NCI-H1105 treated with DMSO at 0.1 percent for 48 hours (cell line): ENCODE measurements at regions not wholly inside any gene's neighbourhood (a gene's known extent, or its start where the extent isn't known, plus 50 kb on each side); places are given as distances from the start of the nearest gene placed in this dataset.

ENCODE experiments used
- DNase-seq: peaks from one replicate; lab custom pipeline; 2025; lab: John Stamatoyannopoulos, UW

DNA sequence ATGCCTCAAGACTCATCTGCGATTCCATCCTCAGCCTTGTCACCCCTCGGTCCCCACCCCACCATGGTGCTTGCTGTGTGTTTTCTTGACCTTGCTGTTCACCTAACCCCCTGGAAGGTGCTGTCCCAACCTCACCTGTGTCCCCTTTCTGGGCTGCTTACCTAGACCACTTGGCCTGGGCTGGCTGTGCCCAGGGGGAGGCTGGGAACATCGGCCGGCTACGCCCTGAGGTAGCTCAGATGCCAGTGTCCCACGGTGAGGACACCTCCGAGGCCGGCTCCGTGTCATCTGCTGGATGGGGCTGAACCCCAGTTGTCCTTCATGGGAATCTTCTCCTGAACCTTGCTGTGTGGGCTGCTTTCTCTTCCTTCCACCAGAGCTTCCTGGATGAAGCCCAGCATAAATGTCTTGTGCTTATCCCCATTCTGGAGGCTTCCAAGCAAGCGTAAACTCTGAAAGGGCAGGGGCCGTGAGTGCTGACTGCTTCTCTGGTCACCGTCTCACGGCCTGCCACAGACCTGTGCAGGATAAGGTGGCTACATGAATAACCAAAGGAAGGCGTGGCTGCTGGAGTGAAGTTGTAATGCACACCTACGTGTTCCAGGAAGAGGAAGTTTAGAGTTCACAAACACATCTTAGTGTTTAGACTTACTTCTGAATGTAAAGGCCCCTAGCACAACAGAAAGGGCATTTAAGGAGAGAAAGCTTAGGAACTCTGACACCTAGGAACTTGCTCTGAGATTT is 724.3 kb downstream of the TBC1D22A start:
- no peak for DNase-seq

GRCh38 chr22:47484960-47485569 is 722.6 kb downstream of the TBC1D22A start:
- DNase-seq = peak; percentile 87

DNA sequence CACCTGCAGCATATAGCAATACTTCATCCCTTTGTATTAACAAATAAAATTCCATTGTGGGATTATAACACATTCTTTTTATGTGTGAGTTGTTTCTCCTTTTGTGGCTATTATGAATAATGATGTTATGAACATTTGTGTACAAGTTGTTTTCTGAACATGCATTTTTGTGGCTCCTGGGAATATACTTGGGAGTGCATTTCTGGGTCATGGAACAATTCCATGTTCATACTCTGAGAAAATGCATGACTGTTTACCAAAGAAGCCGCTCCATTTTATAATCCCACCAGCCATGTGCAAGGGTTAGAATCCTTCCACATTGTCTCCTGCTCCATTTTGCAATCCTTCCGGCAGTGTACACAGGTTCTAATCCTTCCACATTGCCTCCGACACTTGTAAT is 713.8 kb downstream of the TBC1D22A start:
- DNase-seq = no peak

DNA sequence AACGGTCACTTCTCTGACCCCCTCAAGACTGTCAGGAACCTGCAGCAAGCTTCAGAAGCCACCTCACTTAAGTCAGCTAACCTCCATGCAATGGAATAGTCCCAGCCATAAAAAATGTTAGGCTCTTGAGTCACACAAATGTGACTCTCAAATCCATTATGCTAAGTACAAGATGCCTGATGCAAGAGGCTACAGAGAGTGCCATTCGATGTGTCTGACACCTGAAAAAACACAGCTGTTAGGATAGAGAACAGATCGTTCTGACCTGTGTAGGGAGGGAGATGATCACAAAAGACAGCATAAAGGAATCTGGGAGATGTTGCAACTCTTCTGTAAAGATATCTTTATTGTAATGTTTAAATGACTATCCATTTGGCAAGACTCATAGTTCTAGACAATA is 712.4 kb downstream of the TBC1D22A start:
- DNase-seq = no peak

GRCh38 chr22:47474464-47474863 is 712.0 kb downstream of the TBC1D22A start:
- no peak for DNase-seq

DNA sequence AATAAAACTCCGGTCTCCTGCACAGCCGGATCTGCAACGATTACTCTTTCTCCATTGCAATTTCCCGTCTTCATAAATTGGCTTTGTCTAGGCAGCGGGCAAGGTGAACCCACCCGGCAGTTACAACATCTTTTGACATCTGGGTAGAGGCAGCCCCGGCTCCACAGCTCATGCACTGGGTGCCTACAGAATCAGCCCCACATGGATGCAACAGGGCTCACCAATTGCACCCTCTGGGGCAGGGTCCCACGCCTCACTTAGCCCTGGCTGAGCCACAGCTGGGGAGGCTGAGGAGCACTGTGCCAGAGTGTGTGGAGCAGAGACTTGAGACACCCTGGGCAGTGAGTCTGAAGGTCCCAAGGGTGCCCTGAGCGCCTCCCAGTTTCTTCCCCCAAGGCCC is 710.2 kb downstream of the TBC1D22A start:
- DNase-seq = no peak

DNA sequence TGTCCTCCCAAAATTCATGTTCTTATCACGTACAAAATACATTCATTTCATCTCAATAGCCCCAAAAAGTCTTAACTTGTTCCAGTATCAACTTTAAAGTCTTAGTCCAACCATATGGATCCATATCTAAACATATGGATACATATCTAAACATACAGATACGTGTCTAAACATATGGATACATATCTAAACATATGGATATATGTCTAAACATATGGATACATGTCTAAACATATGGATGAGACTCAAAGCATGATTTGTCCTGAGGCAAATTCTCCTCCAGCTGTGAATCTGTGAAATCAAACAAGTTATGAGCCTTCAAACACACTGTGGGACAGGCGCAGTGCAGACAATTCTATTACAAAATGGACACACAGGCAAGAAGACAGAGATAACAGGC is 709.0 kb downstream of the TBC1D22A start:
- DNase-seq = no peak

DNA sequence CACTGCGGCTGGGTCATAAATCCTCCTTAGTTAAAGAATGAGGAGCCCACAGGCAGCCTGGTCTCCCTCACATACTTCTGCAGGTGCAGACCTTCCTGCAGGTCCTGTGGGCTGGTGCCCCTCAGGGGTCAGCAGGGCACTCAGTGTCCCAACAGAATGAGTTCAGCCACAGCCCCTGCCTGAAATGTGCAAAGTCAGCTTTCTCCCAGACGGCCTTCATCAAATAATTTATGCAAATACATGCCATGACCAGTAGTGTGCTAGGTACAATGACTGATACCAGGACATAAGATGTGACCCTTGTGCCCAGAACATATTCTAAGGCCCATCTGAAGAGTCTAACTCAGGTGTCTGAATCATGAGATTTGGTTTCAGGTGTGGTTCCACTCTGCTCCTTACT is 703.4 kb downstream of the TBC1D22A start:
- DNase-seq = no peak

- no peak for DNase-seq
These were observed 702.8 kb downstream of the TBC1D22A start for GRCh38 chr22:47465222-47465621.

- no peak for DNase-seq
These were observed 700.8 kb downstream of the TBC1D22A start for GRCh38 chr22:47463220-47463619.

DNA sequence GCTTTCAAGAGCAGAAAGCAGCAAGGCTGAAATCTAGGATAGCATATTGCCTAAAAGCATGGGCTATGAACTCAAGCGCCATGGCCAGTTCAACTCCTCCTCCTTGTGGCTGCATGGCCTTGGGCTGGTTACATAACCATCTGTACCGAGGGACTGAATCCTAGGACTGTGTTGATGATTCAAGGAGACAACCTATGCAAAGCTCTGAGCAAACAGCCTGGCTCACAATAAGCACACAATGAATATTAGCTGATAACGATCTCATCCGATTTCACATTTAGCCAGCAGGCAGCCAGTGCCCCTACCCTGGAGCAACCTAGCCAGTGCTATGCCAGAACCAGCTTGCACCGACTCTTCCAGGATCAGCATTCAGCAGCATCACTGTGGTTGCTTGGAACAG is 698.4 kb downstream of the TBC1D22A start:
- DNase-seq = no peak

GRCh38 chr22:47460176-47460575 is 697.7 kb downstream of the TBC1D22A start:
- no peak for DNase-seq

- DNase-seq = no peak
These were observed 695.9 kb downstream of the TBC1D22A start for GRCh38 chr22:47458348-47458747.

- DNase-seq = no peak
These were observed 695.3 kb downstream of the TBC1D22A start for GRCh38 chr22:47457509-47458300.

DNA sequence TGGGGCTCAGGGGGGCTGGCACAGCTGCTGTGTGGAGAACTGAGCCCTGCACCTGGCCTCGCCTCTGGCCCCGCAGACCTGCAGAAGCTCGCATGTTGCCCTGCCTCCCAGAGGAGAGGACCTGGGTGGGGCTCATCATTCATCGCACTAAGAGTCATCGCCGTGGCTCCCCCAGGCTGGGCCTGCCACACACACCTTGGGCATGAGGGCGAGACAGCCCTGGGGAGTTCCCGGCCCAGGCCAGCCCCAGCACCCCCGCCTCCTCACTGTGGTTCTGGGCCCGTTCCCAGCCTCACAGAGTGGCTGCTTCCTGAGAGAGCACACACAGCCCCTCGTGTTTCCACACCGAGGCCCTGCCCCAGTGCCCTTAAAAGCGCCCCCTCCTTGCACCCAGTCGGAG is 694.6 kb downstream of the TBC1D22A start:
- DNase-seq = no peak

DNA sequence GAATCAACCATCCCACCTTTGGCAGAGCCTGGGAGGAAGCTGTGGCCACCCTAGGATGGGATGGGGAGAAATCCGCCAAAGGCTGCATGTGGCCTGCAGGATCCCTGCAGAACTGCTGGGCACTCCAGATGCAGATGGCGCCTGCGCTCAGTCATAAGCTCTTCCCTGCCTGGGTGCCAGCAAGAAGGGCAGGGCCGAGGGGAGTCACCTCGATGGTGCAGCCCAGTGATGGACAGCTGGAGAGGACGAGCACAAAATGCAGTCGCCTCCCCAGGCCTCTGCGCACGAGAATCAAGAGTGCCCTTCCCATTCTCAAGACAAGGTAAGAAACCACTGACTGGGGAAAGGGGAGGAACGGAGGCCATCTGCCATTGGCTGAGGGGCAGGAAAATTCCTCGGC is 693.6 kb downstream of the TBC1D22A start:
- no peak for DNase-seq

GRCh38 chr22:47453049-47453448 is 690.6 kb downstream of the TBC1D22A start:
- no peak for DNase-seq

- DNase-seq = no peak
These were observed 689.7 kb downstream of the TBC1D22A start for GRCh38 chr22:47452184-47452583.

- no peak for DNase-seq
These were observed 688.5 kb downstream of the TBC1D22A start for GRCh38 chr22:47450876-47451475.

DNA sequence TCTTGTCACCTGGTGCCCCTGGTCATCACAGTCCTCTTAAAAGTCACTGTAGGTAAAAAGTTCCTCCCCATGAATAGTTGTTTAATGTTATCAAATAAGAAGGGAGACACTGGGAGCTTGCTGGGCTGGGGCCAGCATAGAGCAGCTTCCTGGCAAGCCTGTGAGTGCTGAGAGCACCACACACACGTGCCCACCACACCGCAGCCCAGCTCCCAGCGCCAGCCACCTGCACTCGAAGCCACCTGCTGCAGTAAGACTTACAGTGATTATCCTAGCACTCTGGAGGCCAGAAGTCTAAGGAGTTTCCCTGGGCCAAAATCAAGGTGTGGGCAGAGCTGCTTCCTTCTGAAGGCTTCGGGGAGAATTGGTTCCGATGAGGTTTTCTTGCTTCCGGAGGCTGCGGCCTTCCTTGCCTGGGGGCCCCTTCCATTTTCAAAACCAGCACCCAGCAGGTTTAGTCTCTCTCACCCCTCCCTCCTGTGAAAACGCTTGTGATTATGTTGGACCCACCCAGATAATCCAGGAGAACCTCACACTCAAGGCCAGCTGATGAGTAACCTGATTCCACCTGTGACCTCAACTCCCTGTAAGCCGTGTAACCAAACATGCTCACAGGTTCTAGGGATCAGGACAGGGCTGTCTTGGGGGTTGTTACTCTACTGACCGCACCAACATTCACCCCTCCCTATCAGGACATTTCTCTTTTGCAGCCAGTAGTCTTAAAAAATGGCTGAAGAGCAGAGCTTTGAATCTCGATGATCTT is 687.2 kb downstream of the TBC1D22A start:
- DNase-seq = peak; percentile 19

GRCh38 chr22:47448231-47449223 is 686.1 kb downstream of the TBC1D22A start:
- DNase-seq = no peak
